HG03521 (cell line): ENCODE measurements at regions not wholly inside any gene's neighbourhood (a gene's known extent, or its start where the extent isn't known, plus 50 kb on each side); places are given as distances from the start of the nearest gene placed in this dataset.
"Not testable (repeated sequence)": the region's sequence is repeated elsewhere in the genome, so short reads cannot be mapped to it uniquely, and the experiment has no call there.

Experiments used
- ATAC-seq: cut with Tn5 transposase; IDR thresholded peaks from one replicate; pipeline ENCODE4 v1.9.1; 2021; ENCODE audit warnings: mild to moderate bottlenecking, moderate library complexity; ENCODE audit not compliant: unreplicated experiment

DNA sequence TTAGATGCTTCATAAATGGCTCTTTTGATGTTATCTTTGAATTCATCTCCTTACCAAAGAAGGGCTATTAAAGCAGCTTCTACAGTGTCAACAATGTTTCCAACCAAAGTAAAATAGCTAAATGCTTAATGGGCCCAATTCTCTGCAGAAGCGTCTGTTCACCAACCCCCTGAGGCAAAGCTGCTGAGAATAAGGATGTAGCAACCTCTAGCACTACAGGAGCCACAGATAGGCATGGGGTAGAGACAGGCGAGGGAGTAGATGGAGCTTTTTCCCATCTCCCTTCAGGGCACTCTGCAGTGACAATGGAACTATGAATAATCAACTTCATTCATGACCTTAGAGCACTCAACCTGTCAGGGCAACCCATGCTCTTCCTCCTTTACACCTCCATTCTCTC, 134.1 kb downstream of the FZD1 start:
- ATAC-seq: no peak

DNA sequence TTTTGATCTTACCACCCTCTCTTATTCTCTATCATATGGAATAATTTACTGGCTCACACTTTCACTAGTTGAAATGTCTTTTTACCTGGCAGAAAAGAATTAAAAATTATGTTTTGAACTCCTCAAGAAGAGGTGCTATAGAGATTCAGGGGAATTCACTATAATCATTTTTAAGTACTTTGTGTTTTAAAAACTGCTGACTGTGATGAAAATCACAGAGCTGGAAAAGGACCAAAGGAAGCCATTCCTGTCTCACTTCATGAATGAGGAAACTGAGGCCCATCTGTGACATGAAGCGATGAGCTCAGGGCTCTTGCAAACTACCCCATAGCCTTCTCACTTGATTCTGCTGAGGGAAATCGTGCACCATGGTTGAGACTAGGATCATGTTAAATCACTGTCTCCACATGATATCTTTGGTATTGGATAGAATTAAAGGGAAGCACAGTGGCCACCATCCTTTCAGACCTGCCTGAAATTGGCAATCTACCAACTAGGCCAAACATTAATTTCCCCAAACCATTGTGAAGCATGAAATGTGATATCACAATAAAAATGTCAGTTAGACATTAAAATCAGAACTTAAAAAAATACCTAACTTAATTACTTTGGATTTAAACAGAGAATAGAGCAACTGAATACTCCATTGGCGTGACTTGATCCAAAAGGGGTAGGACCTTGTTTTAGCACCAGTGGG, 141.0 kb downstream of the FZD1 start:
- no peak for ATAC-seq

DNA sequence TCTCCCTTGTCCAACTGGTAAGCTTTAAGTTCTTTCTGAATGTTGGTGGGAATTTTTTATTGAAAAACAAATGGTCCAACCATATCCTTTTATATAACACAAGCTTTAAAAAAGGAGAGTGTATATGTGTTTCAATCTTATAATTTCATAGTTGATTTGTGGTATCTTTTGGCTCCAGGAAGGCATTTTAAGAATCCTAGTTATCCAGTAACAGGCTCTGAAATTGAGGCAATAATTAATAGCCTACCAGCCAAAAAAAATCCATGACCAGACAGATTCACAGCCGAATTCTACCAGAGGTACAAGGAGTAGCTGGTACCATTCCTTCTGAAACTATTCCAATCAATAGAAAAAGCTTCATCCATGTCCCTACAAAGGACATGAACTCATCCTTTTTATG, 141.6 kb downstream of the FZD1 start:
- not testable (repeated sequence) for ATAC-seq

DNA sequence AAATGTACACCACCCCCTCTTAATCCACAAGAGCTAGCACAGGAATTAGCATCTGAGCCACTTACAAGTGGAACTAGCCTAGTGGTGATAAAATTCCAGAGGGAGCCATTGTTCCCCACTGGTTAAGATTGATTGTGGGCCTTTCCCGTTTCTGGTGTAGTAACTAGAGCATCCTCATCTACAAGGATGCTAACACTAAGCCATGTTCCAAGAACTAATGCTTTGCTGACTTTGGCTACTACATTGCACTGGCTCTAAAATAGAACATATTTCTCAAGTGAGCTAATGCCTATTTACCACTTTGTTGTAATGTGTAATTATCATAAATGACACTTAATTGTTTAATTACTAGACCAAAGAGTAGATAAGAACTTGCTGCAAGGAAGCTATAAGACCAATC, 143.7 kb downstream of the FZD1 start:
- no peak for ATAC-seq

DNA sequence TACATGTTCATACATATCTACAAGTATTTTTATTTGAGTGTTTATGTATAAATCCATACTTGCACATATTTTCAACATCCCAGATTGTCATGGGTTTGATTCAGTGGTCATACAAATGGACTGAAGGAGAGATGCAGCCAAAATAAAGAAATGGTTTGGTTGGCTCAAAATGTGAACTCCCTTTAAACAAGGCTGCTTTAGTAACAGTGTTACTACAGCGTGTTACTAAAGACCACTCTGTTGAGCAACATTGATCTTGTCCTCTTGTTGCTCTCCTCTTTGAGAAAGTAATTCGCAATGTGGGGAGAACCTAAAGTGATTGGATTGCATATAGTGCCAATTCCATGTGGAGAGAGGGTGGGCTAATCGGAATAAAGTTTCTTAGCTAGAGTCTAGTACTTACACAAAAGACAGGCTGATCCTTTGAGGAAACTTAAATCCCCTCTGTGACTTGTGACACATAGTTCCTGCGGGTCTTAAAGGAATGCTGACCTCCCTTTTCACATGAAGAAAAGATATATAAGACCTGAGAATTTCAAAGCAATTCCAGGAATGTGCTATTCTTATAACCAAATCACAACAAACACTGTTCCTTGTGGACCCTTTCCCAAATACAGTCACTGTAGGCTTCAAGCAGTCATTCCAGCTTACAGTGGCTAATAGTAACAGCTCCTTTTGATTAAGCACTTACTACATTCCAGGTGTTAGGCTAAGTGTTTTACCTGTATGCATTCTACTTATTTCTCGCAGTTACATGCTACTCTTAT, 144.3 kb downstream of the FZD1 start:
- no peak for ATAC-seq

DNA sequence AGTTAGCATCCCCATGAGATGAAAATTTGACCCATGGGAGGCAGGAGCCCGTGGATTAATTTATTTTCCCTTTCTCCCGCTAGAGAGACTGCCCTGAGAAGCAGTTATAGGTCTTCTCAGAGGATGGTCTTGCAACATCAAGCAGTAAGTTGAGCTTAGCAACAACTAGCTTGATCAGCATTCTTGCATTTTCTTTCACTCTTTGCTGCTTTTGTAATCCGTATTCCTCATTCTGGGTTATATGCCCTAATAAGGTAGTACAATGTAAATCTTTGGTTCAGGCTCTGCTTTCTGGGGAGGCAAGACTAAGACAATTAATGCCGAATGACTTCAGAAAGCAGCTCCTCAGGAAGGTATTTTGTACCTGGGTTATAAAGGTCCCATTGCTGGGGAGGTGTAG, 146.8 kb downstream of the FZD1 start:
- ATAC-seq: no peak

DNA sequence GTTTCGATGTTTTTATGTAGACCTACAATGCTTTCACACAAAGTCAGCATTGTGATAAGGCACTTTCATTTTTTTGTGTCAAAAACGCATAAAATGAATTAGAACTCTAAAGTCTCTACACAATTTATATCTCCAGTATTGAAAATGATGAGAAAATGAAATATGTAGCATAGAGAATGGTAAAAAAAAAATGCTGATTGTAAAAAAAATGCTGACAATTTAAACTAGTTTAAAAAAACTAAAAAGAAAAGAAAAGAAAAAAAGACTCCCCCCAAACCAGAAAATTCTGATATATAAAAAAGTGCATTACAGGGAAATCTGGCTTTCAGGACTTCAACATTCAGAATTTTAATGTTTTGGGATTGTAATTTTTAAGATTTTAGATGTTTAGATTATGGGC, 148.1 kb downstream of the FZD1 start:
- ATAC-seq: no peak

DNA sequence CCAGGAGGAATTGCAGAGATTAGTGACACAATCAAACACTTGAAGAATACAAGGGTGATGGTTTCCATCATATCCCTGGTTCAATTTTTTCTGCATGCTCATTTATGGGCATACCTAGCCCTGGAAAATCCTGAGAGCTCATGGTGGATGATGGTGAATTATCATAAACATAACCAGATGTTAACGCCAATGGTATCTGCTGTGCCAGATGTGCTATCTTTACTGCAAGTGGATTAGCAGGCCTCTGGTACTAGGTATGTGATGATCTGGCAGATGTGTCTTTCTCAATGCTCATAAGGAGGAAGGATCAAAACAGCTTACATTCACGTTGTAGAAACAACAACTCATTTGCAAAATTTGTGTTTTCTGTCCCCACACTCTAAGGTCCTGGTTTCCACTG, 150.5 kb downstream of the FZD1 start:
- no peak for ATAC-seq

DNA sequence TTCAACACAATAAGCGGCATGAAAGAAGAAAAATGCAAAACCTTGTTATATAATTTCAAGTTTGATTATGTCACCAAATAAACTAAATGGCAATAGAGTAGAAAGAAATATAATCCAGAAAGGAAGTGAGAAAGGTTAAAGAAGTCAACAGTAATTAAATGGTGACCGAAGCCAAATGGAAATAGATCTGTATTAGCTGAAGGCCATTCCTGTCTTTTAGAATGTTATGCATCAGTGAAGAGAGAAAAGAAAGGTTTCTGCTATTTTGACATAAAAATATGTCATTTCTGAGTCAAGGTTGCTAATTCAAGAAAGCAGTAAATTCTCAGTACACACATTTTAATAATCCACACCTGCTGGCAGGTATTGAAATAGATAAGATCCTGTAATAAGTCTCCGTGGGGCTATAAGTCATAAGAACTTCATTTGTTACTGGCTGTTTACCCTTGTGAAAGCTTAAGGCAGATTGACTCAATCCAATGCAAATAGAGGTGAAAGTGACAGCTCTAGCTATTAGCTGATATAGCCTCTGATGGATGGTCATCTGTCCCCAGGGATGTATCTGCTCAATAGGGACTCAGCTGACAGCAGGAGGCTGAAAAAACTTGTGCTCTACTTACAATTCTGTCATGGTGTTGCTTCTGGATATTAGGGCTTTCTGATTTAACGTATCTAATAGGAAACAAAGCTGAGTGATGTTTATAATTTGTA, 152.1 kb downstream of the FZD1 start:
- no peak for ATAC-seq

DNA sequence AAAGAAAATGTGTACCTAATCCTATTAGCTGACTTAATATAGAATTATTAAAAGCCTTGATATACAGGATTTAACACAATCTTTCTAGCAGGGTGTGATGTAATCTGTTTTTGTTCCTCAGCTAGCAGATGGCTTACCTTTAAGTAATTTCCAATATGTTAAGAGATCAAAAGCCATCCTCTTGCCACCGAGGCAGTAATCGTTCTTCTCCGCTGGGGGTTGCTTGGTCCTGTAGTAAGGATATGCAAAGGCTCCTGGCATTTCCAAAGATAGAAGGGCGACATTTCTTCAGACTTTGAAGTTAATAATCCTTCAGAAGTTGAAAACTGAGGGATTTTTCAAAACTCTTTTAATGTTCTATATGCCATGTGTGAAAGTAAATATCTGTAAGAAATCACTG, 156.4 kb downstream of the FZD1 start:
- ATAC-seq: no peak

DNA sequence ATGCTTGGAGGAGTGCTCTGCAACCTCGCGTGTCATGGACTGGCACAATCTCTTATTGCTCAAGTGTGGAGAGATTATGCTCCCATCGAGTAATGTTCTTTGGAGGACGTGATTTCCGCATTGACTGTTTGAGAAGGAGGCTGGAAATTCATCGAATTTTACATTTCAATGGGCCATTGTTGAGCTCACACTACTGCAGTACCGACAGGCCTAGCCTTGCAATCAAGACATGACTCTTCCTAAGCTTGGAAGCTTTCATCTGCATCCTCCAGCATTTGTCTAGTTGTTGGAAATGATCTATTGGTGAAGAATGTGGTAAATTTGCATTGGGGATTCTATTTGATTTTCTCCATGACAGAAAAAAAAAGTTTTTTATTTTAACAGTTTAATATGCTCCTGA, 156.8 kb downstream of the FZD1 start:
- ATAC-seq: no peak

DNA sequence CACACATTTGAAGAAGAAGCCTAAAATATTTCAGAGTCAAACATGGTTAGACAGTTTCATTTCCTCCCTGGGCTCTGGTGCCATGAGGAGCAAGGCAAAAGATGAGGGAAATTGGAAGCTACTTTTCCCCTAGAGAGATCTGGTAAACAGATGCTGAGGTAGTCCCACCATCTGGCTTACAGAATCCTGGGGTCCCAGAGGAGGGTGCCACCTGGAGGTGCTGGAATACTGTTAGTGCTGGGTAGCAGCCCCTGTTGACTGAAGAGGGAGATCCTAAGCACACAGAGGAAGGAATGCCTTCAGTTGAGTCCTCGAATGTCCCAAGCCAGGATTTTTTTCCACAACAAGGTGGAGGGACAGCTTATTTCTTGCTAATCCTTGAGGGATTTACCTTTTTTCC, 160.1 kb downstream of the FZD1 start:
- no peak for ATAC-seq

DNA sequence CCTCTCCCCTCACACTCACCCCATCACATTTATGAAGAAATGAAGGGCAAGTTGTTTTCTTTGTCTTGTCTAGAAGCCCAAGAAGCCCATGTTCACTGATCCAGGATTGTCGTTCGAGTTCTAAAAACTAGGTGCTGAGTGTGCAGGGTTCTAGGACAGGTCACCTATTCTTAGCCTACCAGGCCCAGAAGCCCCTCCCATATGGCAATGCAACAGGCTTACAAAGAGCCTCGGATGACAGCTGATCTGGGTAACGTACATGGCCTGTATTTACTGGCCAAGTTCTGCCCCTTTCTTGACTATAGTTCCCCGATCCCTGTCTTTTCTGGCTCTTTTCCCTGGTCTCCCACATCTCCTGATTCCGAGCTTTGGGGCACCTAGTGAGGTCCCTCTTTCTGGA, 160.9 kb downstream of the FZD1 start:
- ATAC-seq: no peak

DNA sequence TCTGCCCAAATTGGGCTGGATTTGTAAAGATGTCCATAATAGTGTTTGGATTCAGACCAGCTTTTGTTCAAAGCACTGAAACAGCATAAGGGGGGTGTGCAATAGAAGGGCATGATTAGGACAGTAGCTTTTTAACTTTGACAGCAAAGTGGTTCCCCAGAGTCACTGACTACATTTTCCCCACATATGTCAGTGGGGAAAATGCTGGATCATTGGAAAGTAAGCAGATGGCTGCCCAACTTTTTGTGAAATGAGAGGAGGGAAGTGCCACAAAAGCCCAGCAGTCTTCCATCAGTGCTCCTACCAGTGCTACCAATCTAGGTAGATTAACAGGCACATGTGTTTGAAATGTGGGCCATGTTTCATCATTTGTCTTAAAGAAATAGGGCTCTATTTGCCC, 162.8 kb downstream of the FZD1 start:
- no peak for ATAC-seq

DNA sequence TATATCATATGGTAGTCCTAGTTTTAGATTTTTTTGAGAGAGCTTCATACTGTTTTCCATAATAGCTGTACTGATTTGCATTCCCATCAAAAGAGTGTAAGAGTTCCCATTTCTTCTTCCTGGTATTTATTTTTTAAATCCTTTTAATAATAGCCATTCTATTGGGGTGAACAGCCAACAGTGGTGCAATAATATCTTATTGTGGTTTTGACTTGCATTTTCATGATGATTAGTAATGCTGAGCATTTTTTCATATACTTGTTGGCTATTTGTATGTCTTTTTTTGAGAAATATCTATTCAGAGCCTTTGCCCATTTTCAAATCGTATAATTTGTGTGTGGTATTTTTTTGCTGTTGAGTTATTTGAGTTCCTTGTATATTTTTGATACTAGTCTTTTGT, 167.4 kb downstream of the FZD1 start:
- ATAC-seq: no peak

DNA sequence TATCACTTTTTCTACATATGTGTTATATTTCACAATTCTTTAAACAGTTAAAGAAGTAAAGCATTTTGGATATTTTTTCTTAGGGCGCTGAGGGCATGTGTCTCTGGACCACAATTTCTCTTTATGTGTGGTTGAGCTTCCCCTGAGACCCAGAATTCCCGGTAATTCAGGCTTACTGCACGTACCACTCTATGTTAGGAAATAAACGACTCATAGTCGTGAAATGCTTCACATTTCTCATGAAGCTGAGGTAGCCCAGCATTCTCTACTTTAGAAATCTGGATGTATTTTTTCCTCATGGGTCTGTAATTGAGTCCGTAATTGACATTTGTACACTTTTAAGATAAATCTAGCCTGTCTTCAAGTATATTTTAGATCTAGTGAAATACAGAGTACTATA, 170.6 kb downstream of the FZD1 start:
- ATAC-seq: no peak

DNA sequence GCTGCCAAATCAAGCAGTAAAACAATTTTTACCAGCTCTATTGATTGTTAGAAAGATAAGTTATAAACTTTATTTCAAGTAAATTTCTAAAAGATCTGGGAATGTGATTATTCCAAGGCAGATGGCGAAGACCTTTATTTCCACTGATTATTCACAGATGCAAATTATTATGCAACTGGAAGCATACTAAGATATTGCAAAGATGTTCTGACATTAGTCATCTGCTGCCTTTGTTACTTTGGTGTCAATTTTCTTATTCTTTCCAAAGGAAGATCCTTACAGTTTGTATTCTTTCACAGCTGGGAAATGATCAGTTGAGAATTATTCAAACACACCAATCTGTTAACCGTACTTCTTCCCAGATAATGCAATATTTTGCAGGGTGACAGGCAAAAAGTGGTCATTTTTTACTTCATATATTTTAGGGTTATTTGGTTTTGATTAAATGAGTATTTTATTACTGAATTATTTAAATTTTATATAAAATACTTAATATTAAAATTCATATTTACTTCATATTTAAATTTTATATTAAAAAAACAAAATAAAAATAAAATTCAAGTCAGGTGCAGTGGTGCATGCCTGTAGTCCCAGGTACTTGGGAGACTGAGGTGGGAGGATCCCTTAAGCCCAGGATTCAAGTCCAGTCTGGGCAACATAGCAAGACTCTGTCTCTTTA, 171.3 kb downstream of the FZD1 start:
- no peak for ATAC-seq

DNA sequence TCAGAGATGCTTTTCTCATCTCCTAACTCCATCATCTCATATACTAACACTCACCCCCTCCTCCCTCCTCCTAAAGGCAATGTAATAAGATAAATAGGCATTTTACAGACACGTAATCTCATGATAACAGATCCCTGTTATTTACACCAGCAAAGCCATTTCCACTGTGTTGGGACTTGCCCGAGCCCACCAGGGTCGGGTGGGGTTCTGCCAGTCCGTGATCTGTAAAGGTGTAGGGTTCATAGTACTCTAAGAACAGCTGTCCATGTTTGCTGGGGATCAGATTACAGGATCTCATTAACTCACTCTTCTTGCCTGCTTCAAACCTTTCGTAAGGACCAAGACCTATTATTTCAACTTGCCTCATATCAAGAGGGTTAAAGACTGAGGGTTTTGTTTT, 172.4 kb downstream of the FZD1 start:
- ATAC-seq: no peak

DNA sequence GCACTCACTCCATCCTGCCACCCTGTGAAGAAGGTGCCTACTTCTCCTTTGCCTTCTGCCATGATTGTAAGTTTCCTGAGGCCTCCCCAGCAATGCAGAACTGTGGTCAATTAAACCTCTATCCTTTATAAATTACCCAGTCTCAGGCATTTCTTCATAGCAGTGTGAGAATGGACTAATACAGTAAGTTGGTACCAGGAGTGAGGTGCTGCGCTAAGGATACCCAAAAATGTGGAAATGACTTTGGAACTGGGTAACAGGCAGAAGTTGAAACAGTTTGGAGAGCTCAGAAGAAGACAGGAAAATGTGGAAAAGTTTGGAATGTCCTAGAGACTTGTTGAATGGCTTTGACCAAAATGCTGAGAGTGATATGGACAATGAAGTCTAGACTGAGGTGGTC, 176.0 kb downstream of the FZD1 start:
- not testable (repeated sequence) for ATAC-seq

DNA sequence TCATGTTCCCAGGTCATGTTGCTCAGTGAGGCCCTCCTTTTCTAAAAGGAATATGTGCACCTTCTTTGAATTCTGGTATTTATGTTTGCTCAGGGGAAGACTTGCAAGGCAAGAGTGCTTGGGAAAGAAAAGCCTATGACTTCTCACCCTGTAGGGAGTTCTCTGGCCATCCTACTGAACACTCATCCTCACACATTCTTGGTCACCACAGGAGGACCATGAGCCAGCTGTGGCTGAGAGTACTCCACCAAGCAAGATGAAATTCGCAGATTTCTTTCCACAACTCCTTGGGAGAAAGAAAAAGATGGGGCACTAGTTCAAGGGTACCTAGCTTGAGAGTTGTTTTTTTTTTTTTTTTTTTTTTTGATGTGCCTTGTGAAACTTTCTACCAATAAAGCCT, 179.6 kb downstream of the FZD1 start:
- no peak for ATAC-seq

DNA sequence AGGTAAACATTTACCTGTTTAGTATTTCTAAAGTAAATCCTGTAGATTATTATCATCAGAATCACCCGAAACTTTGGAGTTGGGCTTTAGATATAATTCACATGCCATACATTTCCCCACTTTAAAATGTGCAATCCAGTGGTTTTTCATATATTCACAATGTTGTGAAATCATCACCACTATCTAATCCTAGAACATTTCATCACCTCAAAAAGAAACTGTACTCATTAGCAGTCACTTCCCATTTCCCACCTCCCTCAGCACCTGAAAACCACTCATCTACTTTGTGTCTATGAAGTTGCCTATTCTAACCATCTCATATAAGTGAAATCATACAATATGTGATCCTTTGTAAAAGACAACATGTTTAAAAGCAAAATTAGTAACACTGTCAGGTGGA, 182.6 kb downstream of the FZD1 start:
- ATAC-seq: no peak

DNA sequence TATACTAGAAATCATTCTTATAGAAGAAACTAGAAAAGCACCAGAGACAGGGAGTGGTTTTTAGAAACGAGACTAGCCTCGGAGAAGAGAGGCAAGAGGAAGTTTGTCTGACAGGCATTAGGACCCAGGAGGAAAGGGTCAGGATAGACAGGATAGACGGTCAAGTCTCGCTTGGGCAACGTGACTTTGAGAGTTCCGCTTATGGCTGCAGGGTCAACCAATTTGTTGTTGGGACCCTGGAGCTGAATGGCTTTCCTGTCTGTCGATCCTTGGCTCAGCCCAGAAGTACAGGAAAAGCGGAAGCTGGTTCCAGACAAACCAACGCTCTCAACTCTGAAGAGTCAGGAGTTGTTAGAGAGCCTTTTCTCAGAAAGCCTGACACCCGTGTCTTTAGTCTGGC, 191.2 kb downstream of the FZD1 start:
- no peak for ATAC-seq
